SK-N-SH treated with all-trans-retinoic acid at 6 μM for 48 hours (cell line): ENCODE measurements at regions not wholly inside any gene's neighbourhood (a gene's known extent, or its start where the extent isn't known, plus 50 kb on each side); places are given as distances from the start of the nearest gene placed in this dataset.

ENCODE experiments used
- ATAC-seq: fragments of 200-7000 bp; cut with Tn5 transposase; 3 replicates; pipeline ENCODE4 v1.9.1; 2020; ENCODE audit warnings: mild to moderate bottlenecking, moderate library complexity
- ARNTL ChIP-seq: fragments of 450-650 bp; formaldehyde crosslinking; IDR thresholded peaks from 2 replicates; pipeline ENCODE4 v1.5.0; 2020; ENCODE audit warnings: low read depth, mild to moderate bottlenecking, moderate library complexity, borderline replicate concordance
- BACH2 ChIP-seq: fragments of 250-450 bp; sonication (Bioruptor Pico); IDR thresholded peaks from 2 replicates; pipeline ENCODE4 v1.9.0; 2021; ENCODE audit warnings: mild to moderate bottlenecking, borderline replicate concordance
- GLIS3 ChIP-seq: fragments of 250-450 bp; sonication (Bioruptor Pico); IDR thresholded peaks from 2 replicates; pipeline ENCODE4 v1.5.0; 2020; ENCODE audit warnings: mild to moderate bottlenecking, moderate library complexity
- ISL1 ChIP-seq: fragments of 250-450 bp; sonication (Bioruptor Pico); IDR thresholded peaks from 2 replicates; pipeline ENCODE4 v2.1.2; 2022; ENCODE audit warnings: mild to moderate bottlenecking, moderate library complexity
- OSR1 ChIP-seq: fragments of 250-450 bp; sonication (Bioruptor Pico); IDR thresholded peaks from 2 replicates; pipeline ENCODE4 v1.8.0; 2022; ENCODE audit warnings: moderate library complexity, mild to moderate bottlenecking, inconsistent platforms
- SNAI2 ChIP-seq: fragments of 250-450 bp; sonication (Bioruptor Pico); IDR thresholded peaks from 2 replicates; pipeline ENCODE4 v1.5.0; 2020; ENCODE audit warnings: mild to moderate bottlenecking, moderate library complexity
- TCF4 ChIP-seq: fragments of 250-450 bp; sonication (Bioruptor Pico); IDR thresholded peaks from 2 replicates; pipeline ENCODE4 v1.8.0; 2021; ENCODE audit warnings: mild to moderate bottlenecking, moderate library complexity, borderline replicate concordance
- ZC3H10 ChIP-seq: fragments of 250-450 bp; sonication (Bioruptor Pico); IDR thresholded peaks from 2 replicates; pipeline ENCODE4 v1.5.1; 2021; ENCODE audit warnings: mild to moderate bottlenecking, moderate library complexity
- ZFP3 ChIP-seq: fragments of 250-450 bp; sonication (Bioruptor Pico); IDR thresholded peaks from 2 replicates; pipeline ENCODE4 v1.5.0; 2020; ENCODE audit warnings: mild to moderate bottlenecking, moderate library complexity
- ZFP30 ChIP-seq: fragments of 450-650 bp; formaldehyde crosslinking; IDR thresholded peaks from 2 replicates; pipeline ENCODE4 v1.5.0; 2022; ENCODE audit warnings: mild to moderate bottlenecking, moderate library complexity
- ZNF565 ChIP-seq: fragments of 450-650 bp; formaldehyde crosslinking; conservative IDR thresholded peaks from 2 replicates; pipeline ENCODE4 v1.5.0; 2020; ENCODE audit warnings: low read depth, mild to moderate bottlenecking, moderate library complexity
- ZNF70 ChIP-seq: fragments of 450-650 bp; formaldehyde crosslinking; IDR thresholded peaks from 2 replicates; pipeline ENCODE4 v1.5.0; 2020; ENCODE audit warnings: mild to moderate bottlenecking, moderate library complexity
- ZNF8 ChIP-seq: fragments of 450-650 bp; formaldehyde crosslinking; IDR thresholded peaks from 2 replicates; pipeline ENCODE4 v1.5.0; 2020; ENCODE audit warnings: mild to moderate bottlenecking, moderate library complexity
- TF ChIP-seq, protein P1 (sequence below): fragments of 250-450 bp; sonication (Bioruptor Pico); IDR thresholded peaks from 2 replicates; pipeline ENCODE4 v1.8.0; 2020; ENCODE audit warnings: mild to moderate bottlenecking, moderate library complexity, borderline replicate concordance
- TF ChIP-seq, protein P2 (sequence below): fragments of 250-450 bp; sonication (Bioruptor Pico); IDR thresholded peaks from 2 replicates; pipeline ENCODE4 v1.5.0; 2020; ENCODE audit warnings: mild to moderate bottlenecking, moderate library complexity
- TF ChIP-seq, protein P3 (sequence below): fragments of 250-450 bp; sonication (Bioruptor Pico); IDR thresholded peaks from 2 replicates; pipeline ENCODE4 v1.5.1; 2021; ENCODE audit warnings: mild to moderate bottlenecking, moderate library complexity

DNA sequence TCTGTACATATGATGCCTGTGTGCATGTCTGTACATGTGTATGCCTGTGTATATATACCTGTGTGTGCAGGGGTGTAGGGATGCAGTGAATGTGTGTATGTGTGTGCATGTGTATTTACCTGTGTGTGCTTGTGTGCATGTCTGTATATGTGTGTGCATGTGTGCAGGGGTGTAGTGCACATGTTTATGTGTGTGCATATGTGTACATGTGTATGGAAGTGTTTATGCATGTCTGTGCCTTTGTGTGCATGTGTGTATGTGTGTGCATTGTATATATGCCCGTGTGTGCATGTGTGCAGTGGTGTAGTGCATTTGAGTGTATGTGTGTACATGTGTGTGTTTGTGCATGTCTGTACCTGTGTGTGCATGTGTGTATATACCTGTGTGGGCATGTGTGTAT, 51.0 kb upstream of the TMEM18 start:
- TF ChIP-seq ARNTL (CRISPR knock-in tag) (no peak), ZC3H10 (no peak), SNAI2 (CRISPR knock-in tag) (no peak), ISL1 (no peak), ZFP3 (no peak), ZNF70 (CRISPR knock-in tag) (no peak), GLIS3 (CRISPR knock-in tag) (no peak), OSR1 (CRISPR knock-in tag) (no peak), TCF4 (CRISPR knock-in tag) (no peak), ZNF565 (CRISPR knock-in tag) (no peak), ZNF8 (CRISPR knock-in tag) (no peak)
- TF ChIP-seq, protein P1, sequence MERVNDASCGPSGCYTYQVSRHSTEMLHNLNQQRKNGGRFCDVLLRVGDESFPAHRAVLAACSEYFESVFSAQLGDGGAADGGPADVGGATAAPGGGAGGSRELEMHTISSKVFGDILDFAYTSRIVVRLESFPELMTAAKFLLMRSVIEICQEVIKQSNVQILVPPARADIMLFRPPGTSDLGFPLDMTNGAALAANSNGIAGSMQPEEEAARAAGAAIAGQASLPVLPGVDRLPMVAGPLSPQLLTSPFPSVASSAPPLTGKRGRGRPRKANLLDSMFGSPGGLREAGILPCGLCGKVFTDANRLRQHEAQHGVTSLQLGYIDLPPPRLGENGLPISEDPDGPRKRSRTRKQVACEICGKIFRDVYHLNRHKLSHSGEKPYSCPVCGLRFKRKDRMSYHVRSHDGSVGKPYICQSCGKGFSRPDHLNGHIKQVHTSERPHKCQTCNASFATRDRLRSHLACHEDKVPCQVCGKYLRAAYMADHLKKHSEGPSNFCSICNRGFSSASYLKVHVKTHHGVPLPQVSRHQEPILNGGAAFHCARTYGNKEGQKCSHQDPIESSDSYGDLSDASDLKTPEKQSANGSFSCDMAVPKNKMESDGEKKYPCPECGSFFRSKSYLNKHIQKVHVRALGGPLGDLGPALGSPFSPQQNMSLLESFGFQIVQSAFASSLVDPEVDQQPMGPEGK: no peak
- TF ChIP-seq, protein P2, sequence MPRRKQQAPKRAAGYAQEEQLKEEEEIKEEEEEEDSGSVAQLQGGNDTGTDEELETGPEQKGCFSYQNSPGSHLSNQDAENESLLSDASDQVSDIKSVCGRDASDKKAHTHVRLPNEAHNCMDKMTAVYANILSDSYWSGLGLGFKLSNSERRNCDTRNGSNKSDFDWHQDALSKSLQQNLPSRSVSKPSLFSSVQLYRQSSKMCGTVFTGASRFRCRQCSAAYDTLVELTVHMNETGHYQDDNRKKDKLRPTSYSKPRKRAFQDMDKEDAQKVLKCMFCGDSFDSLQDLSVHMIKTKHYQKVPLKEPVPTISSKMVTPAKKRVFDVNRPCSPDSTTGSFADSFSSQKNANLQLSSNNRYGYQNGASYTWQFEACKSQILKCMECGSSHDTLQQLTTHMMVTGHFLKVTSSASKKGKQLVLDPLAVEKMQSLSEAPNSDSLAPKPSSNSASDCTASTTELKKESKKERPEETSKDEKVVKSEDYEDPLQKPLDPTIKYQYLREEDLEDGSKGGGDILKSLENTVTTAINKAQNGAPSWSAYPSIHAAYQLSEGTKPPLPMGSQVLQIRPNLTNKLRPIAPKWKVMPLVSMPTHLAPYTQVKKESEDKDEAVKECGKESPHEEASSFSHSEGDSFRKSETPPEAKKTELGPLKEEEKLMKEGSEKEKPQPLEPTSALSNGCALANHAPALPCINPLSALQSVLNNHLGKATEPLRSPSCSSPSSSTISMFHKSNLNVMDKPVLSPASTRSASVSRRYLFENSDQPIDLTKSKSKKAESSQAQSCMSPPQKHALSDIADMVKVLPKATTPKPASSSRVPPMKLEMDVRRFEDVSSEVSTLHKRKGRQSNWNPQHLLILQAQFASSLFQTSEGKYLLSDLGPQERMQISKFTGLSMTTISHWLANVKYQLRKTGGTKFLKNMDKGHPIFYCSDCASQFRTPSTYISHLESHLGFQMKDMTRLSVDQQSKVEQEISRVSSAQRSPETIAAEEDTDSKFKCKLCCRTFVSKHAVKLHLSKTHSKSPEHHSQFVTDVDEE (CRISPR knock-in tag): no peak
- TF ChIP-seq, protein P3, sequence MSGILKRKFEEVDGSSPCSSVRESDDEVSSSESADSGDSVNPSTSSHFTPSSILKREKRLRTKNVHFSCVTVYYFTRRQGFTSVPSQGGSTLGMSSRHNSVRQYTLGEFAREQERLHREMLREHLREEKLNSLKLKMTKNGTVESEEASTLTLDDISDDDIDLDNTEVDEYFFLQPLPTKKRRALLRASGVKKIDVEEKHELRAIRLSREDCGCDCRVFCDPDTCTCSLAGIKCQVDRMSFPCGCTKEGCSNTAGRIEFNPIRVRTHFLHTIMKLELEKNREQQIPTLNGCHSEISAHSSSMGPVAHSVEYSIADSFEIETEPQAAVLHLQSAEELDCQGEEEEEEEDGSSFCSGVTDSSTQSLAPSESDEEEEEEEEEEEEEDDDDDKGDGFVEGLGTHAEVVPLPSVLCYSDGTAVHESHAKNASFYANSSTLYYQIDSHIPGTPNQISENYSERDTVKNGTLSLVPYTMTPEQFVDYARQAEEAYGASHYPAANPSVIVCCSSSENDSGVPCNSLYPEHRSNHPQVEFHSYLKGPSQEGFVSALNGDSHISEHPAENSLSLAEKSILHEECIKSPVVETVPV (CRISPR knock-in tag): no peak
- TF ChIP-seq, all 23 proteins: peak for 0
- ATAC-seq: no peak

DNA sequence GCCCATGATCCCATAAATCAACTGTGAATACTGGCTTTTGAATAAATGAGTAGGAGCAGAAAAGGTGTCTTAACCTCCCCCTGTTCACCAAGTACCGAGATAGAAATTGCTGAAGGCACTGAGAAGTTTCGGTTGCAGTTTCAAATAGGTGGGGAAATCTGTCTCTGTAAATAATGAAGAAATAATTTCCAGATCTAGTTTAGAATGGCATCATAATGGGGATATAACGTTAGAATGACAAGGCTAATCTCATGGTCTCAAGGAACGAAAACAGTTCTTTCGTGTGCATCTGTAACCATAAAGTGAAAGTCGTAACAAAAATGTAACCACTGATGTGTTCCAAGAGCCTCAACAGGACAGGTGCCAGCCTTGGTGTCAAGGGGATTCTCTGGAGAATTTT, 49.9 kb upstream of the TMEM18 start:
- TF ChIP-seq ZFP30 (no peak), GLIS3 (CRISPR knock-in tag) (no peak), BACH2 (CRISPR knock-in tag) (no peak)
- ATAC-seq: no peak
